Lower lobe of right lung (tissue), 2 donors: ENCODE measurements at regions not wholly inside any gene's neighbourhood (a gene's known extent, or its start where the extent isn't known, plus 50 kb on each side); places are given as distances from the start of the nearest gene placed in this dataset.

Source experiments
- ATAC-seq, 2 donors: fragments of 200-7000 bp; cut with Tn5 transposase; one replicate each; pipeline ENCODE4 v1.9.1; 2020 to 2022; ENCODE audit warnings: mild to moderate bottlenecking in 2 of 2, moderate library complexity in 2 of 2
- DNase-seq: peaks from one replicate; pipeline ENCODE4 v3.0.0-alpha.2; 2020
- H3K27ac ChIP-seq: fragments of 200-600 bp; one replicate; pipeline ENCODE4 v1.8.0; 2022
- H3K27me3 ChIP-seq: fragments of 200-600 bp; one replicate; pipeline ENCODE4 v1.8.0; 2022; ENCODE audit warnings: low read depth
- H3K36me3 ChIP-seq: fragments of 200-600 bp; one replicate; pipeline ENCODE4 v1.8.0; 2022; ENCODE audit warnings: mild to moderate bottlenecking
- H3K4me1 ChIP-seq: fragments of 200-600 bp; one replicate; pipeline ENCODE4 v1.8.0; 2022
- H3K4me3 ChIP-seq: fragments of 200-600 bp; one replicate; pipeline ENCODE4 v1.8.0; 2022; ENCODE audit warnings: mild to moderate bottlenecking
- H3K9me3 ChIP-seq: fragments of 200-600 bp; one replicate; pipeline ENCODE4 v1.8.0; 2022
- CTCF ChIP-seq: fragments of 200-600 bp; IDR thresholded peaks from one replicate; pipeline ENCODE4 v1.8.0; 2022; ENCODE audit warnings: antibody characterized with exemption, mild to moderate bottlenecking
- intact Hi-C: fragments of 100-400 bp; cut with DNase I; formaldehyde crosslinking; loops from one replicate; pipeline ENCODE4 v1.11.0; 2022
- donor health status: DM: no; HTN: yes; CAD: no; lungs with severe emphysema.

DNA sequence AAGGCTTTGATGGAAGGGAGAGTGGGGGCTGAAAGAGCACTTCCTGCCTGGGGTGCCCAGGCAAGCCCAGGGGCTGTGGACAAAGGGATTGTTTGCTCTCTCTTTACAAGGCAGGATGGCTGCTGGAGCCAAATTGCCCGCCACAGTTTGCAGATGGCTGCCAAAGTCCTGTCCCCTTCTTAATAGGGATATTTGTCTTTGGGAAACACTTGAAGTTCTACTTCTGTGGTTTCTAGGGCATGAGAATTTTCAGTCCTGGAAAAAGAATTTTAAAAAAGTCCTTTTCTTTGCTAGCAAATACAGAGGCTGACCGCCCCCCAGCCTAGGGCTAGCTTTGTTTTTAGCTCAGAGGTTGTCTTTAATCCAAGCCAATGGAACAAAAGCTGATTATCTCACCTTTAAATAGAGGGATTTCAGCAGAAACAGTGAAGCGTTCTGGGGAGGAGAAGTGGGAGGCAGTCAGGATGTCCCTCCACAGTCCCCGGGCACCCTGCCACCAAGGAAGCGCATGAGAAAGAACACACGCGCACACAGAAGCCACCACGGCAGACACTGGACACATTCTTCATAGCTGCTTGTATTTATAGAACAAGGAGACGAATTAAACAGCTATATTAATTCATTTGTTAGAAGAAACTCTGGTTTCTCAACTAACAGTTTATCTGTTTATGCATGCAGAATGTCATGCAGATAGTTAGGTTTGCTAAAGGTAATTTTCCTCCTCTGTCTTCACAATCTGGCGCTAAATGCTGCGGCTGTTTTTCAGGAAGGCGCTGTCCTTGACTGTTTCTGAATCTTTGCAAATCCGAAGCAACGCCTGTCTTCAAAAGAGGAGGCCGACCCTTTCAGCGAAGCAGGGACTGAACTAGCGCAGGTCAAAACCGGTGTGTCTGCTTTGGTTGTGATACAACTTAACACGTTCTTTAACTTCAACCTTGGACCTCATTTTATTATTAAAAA lies 736.9 kb downstream of the QKI start:
- no peak for TF ChIP-seq CTCF
- intact Hi-C loops, result no loop called here
- ATAC-seq (peak in 1 of 2 donors; percentile 19), DNase-seq (no peak)
- H3K27me3 ChIP-seq, result no peaks in the 10 kb centered on the region
- H3K9me3 ChIP-seq, result no peaks in the 10 kb centered on the region
- no peaks in the 10 kb centered on the region for H3K36me3 ChIP-seq
- H3K4me1 ChIP-seq, result no peaks in the 10 kb centered on the region
- no peak overlapping the region for H3K27ac ChIP-seq
- no peak overlapping the region for H3K4me3 ChIP-seq

GRCh38 chr6:164150232-164150631 lies 735.7 kb downstream of the QKI start:
- ATAC-seq (no peak), DNase-seq (no peak)
- H3K4me3 ChIP-seq, result no peak overlapping the region
- no peaks in the 10 kb centered on the region for H3K36me3 ChIP-seq
- intact Hi-C loops, result no loop called here
- no peaks in the 10 kb centered on the region for H3K4me1 ChIP-seq
- H3K27me3 ChIP-seq, result no peaks in the 10 kb centered on the region
- no peak overlapping the region for H3K27ac ChIP-seq
- no peak for TF ChIP-seq CTCF
- H3K9me3 ChIP-seq, result no peaks in the 10 kb centered on the region

DNA sequence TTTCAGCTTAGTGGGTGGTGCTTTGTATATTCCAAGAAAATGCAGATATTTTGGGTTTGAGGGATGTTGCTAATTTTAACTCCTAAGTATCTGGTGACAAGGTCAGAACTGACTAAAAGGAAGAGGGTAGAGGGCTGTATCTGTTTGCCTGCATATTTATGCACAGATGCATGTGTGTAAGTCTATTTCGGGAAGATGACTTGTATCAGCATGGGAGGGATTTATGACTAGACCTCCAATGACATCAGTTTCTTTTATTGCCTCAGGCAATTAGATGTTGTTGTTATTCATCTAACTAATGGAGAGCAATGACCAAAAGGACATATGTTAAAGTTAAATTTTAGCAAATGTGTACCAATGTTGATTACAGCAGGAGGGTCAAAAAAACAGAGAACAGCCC lies 734.3 kb downstream of the QKI start:
- no peaks in the 10 kb centered on the region for H3K36me3 ChIP-seq
- no peak for DNase-seq
- H3K27me3 ChIP-seq, result no peaks in the 10 kb centered on the region
- intact Hi-C loops, result no loop called here
- H3K27ac ChIP-seq, result no peak overlapping the region
- no peak for TF ChIP-seq CTCF
- ATAC-seq, result no peak
- no peaks in the 10 kb centered on the region for H3K9me3 ChIP-seq
- no peak overlapping the region for H3K4me3 ChIP-seq
- no peaks in the 10 kb centered on the region for H3K4me1 ChIP-seq

GRCh38 chr6:164144316-164144715 lies 729.8 kb downstream of the QKI start:
- no peak overlapping the region for H3K27ac ChIP-seq
- H3K27me3 ChIP-seq, result no peaks in the 10 kb centered on the region
- ATAC-seq, result no peak
- H3K4me3 ChIP-seq, result no peak overlapping the region
- no peak for DNase-seq
- no peak for TF ChIP-seq CTCF
- H3K36me3 ChIP-seq, result no peaks in the 10 kb centered on the region
- H3K9me3 ChIP-seq, result no peaks in the 10 kb centered on the region
- H3K4me1 ChIP-seq, result no peaks in the 10 kb centered on the region
- intact Hi-C loops, result no loop called here

- intact Hi-C loops, result no loop called here
- TF ChIP-seq CTCF, result no peak
- Histone ChIP-seq H3K9me3 (no peaks in the 10 kb centered on the region), H3K36me3 (no peaks in the 10 kb centered on the region), H3K27ac (no peak overlapping the region), H3K4me1 (no peaks in the 10 kb centered on the region), H3K4me3 (no peak overlapping the region), H3K27me3 (no peaks in the 10 kb centered on the region)
- ATAC-seq, result no peak
- no peak for DNase-seq
These were observed 727.8 kb downstream of the QKI start for GRCh38 chr6:164142322-164142721.
